ES-I3 (cell line): ENCODE measurements at regions not wholly inside any gene's neighbourhood (a gene's known extent, or its start where the extent isn't known, plus 50 kb on each side); places are given as distances from the start of the nearest gene placed in this dataset.

ENCODE experiments used
- H3K36me3 ChIP-seq: 2 replicates; pipeline ENCODE4 v1.6.1; 2013; ENCODE audit warnings: mild to moderate bottlenecking, low read length, control low read depth, moderate library complexity; ENCODE audit not compliant: insufficient read depth
- H3K4me1 ChIP-seq: 2 replicates; pipeline ENCODE4 v1.6.1; 2013; ENCODE audit warnings: mild to moderate bottlenecking, control low read depth, low read length; ENCODE audit not compliant: insufficient read depth
- H3K9ac ChIP-seq: 2 replicates; pipeline ENCODE4 v1.6.1; 2013; ENCODE audit warnings: low read depth, mild to moderate bottlenecking, low read length, moderate library complexity
- H3K9me3 ChIP-seq: 2 replicates; pipeline ENCODE4 v1.6.1; 2013; ENCODE audit warnings: mild to moderate bottlenecking, low read length, moderate library complexity; ENCODE audit not compliant: control insufficient read depth, insufficient read depth

- Histone ChIP-seq H3K4me1 (peaks cover 8% of the 10 kb centered on the region; the same call in 1 of the 2 replicates), H3K36me3 (no peaks in the 10 kb centered on the region), H3K9me3 (peaks cover 7% of the 10 kb centered on the region), H3K9ac (no peak overlapping the region)
Observed at GRCh38 chr19:30276011-30276882, 95.9 kb upstream of the ZNF536 start.

DNA sequence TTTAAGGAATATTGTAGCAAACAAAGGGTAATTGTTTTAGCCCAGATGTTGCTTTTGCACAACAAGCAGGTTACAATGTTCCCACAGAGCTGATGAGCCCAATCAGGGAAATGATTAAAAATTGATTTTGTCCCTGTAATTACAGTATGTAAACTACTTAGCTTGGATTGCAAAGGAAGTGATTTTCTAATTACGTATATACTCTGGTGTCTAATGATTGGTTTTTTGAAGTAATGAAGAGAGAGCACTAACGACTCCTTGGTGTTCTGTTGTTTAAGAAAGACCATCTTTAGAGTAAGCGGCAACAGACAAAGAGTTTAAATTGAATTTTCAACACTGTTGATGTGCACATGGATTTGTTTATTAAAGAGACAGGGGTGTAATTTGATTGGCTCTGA, 95.3 kb upstream of the ZNF536 start:
- Histone ChIP-seq H3K36me3 (no peaks in the 10 kb centered on the region), H3K4me1 (peaks cover 8% of the 10 kb centered on the region; the same call in 1 of the 2 replicates), H3K9ac (no peak overlapping the region), H3K9me3 (peaks cover 7% of the 10 kb centered on the region)

DNA sequence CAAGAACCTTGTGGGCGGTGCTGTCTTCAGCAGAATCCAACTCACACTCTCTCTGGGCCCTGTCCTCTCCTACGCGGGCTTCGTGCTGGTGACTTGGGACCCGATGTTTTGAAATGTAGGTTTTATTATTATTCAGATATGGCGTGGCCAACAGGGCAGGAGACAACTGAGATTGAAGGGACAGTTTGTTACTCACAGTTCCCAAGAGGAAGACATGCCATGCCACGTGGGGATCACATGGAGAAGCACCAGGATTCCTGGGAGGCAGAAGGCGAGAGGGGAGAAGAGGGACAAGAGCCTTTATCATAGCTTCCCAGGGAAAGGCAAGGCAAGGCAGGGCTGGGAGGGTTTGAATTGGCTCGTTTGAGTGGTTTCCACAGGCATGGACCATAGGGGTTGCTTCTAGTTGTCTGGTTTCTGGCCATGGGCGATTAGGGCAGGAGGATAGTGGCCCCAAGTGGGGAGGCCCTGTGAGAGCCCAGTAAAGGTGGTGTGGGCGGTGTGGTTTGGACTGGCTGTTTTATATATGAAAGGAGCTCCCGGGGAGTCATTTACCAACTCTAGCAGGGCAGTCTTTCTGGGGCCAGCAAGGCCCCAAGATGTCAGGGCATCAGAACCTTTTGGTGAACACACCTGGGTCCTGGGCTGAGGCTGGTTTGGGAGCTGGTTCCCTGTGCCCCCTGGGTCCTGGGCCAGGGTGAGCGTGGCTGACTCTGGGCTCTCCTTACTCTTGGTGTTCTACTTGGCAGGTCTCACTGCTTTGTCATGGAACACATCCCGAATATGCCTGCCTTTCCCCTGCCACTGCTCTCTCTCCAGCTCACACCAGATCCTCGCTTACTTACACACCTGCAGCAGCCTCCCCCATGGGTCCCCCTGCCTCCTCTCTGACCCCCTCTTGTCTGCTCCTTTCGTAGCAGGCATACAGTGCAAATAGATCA, 94.0 kb upstream of the ZNF536 start:
- Histone ChIP-seq H3K9me3 (peaks cover 4% of the 10 kb centered on the region), H3K9ac (no peak overlapping the region), H3K4me1 (peaks cover 8% of the 10 kb centered on the region; the same call in 1 of the 2 replicates), H3K36me3 (no peaks in the 10 kb centered on the region)

DNA sequence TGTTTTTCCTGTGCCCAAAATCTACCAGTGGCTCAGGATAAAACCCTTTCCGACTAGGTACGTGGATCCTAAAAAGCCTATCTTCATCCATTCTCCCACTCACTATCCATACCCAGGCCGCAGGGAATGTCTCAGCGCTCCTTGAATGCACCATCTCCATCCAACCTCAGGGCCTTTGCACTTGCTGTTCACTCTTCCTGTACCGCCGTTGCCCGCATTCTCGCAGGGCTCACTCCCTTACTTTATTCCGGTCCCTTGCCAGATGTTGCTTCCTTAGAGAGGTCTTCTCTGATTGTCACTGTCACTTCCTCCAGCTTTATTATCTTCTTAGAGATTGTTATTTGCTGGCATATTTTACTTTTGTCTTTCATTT, 93.3 kb upstream of the ZNF536 start:
- H3K9ac ChIP-seq = no peak overlapping the region
- no peaks in the 10 kb centered on the region for H3K9me3 ChIP-seq
- no peaks in the 10 kb centered on the region for H3K36me3 ChIP-seq
- H3K4me1 ChIP-seq = peaks cover 8% of the 10 kb centered on the region; the same call in 1 of the 2 replicates

GRCh38 chr19:30280018-30280417, 92.2 kb upstream of the ZNF536 start:
- Histone ChIP-seq H3K4me1 (peaks cover 8% of the 10 kb centered on the region; the same call in 1 of the 2 replicates), H3K36me3 (no peaks in the 10 kb centered on the region), H3K9me3 (no peaks in the 10 kb centered on the region), H3K9ac (no peak overlapping the region)

- H3K9me3 ChIP-seq = no peaks in the 10 kb centered on the region
- H3K9ac ChIP-seq = no peak overlapping the region
- H3K4me1 ChIP-seq = peaks cover 8% of the 10 kb centered on the region; the same call in 1 of the 2 replicates
- no peaks in the 10 kb centered on the region for H3K36me3 ChIP-seq
Observed at GRCh38 chr19:30281906-30282305, 90.3 kb upstream of the ZNF536 start.

GRCh38 chr19:30283556-30283955, 88.6 kb upstream of the ZNF536 start:
- Histone ChIP-seq H3K36me3 (no peaks in the 10 kb centered on the region), H3K9me3 (no peaks in the 10 kb centered on the region), H3K9ac (no peak overlapping the region)

GRCh38 chr19:30284209-30284608, 88.0 kb upstream of the ZNF536 start:
- Histone ChIP-seq H3K9me3 (no peaks in the 10 kb centered on the region), H3K36me3 (no peaks in the 10 kb centered on the region), H3K4me1 (0 out of 2 replicates have a peak, but pooled peaks cover 5% of the 10 kb centered on the region), H3K9ac (no peak overlapping the region)

More at GRCh38 chr19:30283556-30283955, 88.6 kb upstream of the ZNF536 start:
- H3K4me1 ChIP-seq = 0 out of 2 replicates have a peak, but pooled peaks cover 5% of the 10 kb centered on the region

DNA sequence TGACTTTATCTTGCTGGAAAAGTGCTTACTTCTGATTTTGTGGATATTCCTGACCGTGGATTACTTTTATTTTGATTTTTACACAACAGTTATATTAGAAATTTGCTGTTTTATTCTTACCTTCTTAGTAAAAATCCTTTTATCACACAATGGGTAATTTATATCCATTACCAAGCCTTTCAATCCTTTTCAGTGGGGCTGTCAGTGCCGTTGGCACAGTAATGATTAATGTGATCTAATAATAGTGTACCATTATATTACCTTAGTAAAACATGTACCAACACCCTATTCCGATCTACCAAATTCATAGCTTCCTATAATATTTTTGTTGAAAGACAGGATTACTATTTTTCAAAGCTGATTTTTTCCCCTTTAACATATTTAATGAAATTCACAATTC, 87.3 kb upstream of the ZNF536 start:
- Histone ChIP-seq H3K9me3 (no peaks in the 10 kb centered on the region), H3K4me1 (0 out of 2 replicates have a peak, but pooled peaks cover 5% of the 10 kb centered on the region), H3K9ac (no peak overlapping the region), H3K36me3 (no peaks in the 10 kb centered on the region)

DNA sequence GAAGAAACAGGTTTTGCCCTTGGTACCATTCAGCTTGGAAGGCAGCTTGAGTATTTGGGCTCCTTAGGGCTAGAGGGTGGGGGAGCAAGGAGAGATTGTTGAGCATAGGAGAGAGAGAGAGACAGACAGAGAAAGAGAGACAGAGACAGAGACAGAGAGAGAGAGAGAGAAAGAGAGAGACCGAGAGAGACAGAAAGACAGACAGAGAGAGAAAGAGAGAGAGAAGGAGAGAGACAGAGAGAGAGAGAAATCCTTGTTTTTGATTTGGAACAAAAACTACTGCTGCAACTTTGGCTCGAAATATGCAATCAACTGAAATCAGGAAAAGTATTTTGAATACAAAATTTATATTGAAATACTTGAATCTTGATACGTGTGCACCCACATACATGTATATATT, 85.8 kb upstream of the ZNF536 start:
- no peaks in the 10 kb centered on the region for H3K36me3 ChIP-seq
- 0 out of 2 replicates have a peak, but pooled peaks cover 5% of the 10 kb centered on the region for H3K4me1 ChIP-seq
- no peak overlapping the region for H3K9ac ChIP-seq
- H3K9me3 ChIP-seq = no peaks in the 10 kb centered on the region

DNA sequence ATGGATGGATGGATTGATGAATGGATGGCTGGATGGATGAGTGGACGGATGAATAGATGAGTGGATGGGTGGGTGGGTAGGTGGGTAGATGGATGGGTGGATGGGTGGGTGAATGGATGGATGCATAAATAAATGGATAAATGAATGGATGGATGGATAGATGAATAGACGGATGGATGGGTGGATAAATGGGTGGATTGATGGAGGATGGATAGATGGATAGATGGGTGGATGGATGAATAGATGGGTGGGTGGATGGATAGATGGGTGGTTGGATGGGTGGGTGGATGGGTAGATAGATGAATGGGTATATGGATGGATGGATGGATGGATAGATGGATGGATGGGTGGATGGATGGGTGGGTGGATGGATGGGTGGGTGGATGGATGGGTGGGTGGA, 84.9 kb upstream of the ZNF536 start:
- no peak overlapping the region for H3K9ac ChIP-seq
- no peaks in the 10 kb centered on the region for H3K9me3 ChIP-seq
- 0 out of 2 replicates have a peak, but pooled peaks cover 5% of the 10 kb centered on the region for H3K4me1 ChIP-seq
- no peaks in the 10 kb centered on the region for H3K36me3 ChIP-seq

- H3K9me3 ChIP-seq = no peaks in the 10 kb centered on the region
- H3K36me3 ChIP-seq = no peaks in the 10 kb centered on the region
- H3K4me1 ChIP-seq = 0 out of 2 replicates have a peak, but pooled peaks cover 5% of the 10 kb centered on the region
Observed at GRCh38 chr19:30287973-30288372, 84.2 kb upstream of the ZNF536 start.

DNA sequence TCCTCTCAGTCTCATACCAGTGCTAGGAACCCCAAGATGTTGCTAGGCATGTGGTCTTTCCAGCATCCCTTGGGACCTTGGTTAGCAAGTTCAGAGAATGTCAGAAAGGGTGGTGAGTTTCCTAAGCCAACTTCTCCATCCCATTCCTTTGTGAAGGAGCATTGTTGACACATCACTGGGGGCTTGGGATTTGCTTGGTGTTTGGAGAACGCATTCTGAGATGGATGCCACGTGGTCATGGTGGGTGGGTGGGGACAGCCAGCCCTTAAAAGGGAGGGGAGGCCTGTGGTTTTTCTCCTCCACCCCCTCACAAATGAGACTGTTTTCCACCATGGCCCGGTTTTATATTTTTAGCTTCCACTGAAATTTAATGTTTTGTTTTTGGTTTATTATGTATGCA, 83.3 kb upstream of the ZNF536 start:
- Histone ChIP-seq H3K9me3 (no peaks in the 10 kb centered on the region), H3K4me1 (0 out of 2 replicates have a peak, but pooled peaks cover 5% of the 10 kb centered on the region), H3K36me3 (no peaks in the 10 kb centered on the region), H3K9ac (no peak overlapping the region)

More at GRCh38 chr19:30287973-30288372, 84.2 kb upstream of the ZNF536 start:
- H3K9ac ChIP-seq = no peak overlapping the region

- Histone ChIP-seq H3K36me3 (no peaks in the 10 kb centered on the region), H3K9me3 (no peaks in the 10 kb centered on the region), H3K4me1 (0 out of 2 replicates have a peak, but pooled peaks cover 5% of the 10 kb centered on the region), H3K9ac (no peak overlapping the region)
Observed at GRCh38 chr19:30289336-30289735, 82.8 kb upstream of the ZNF536 start.
